Small intestine (tissue), 7 donors: ENCODE measurements at regions not wholly inside any gene's neighbourhood (a gene's known extent, or its start where the extent isn't known, plus 50 kb on each side); places are given as distances from the start of the nearest gene placed in this dataset.

Experiments
- DNase-seq, 2 donors: peaks; one replicate each; pipeline versions ENCODE4 v3.0.0 to v3.0.0-alpha.2; 2013
- FAIRE-seq: peaks from 2 replicates; lab custom pipeline; 2012; peaks lifted over from hg19 to GRCh38; lab: Jason Lieb, UNC
- H3K27ac ChIP-seq, 3 donors: one replicate each; pipeline ENCODE4 v1.5.1; 2013; ENCODE audit warnings: low read length in 2 of 3, mild to moderate bottlenecking in 2 of 3, control low read depth in 1 of 3, inconsistent platforms in 1 of 3, low read depth in 1 of 3, moderate library complexity in 1 of 3
- H3K27me3 ChIP-seq, 3 donors: one replicate each; pipeline ENCODE4 v1.6.1; 2013; ENCODE audit warnings: low read length in 3 of 3, inconsistent platforms in 1 of 3; ENCODE audit not compliant: control insufficient read depth in 3 of 3, insufficient read depth in 3 of 3
- H3K36me3 ChIP-seq, 3 donors: one replicate each; pipeline ENCODE4 v1.6.1; 2013; ENCODE audit warnings: low read length in 3 of 3, inconsistent platforms in 1 of 3, low read depth in 1 of 3, mild to moderate bottlenecking in 1 of 3, moderate library complexity in 1 of 3; ENCODE audit not compliant: control insufficient read depth in 3 of 3, insufficient read depth in 2 of 3
- H3K4me1 ChIP-seq, 3 donors: one replicate each; pipeline ENCODE4 v1.6.1; 2013; ENCODE audit warnings: low read length in 2 of 3, inconsistent platforms in 1 of 3, low read depth in 1 of 3, mild to moderate bottlenecking in 1 of 3, moderate library complexity in 1 of 3; ENCODE audit not compliant: control insufficient read depth in 3 of 3, insufficient read depth in 2 of 3
- H3K4me3 ChIP-seq, 3 donors: one replicate each; pipeline ENCODE4 v1.5.1; 2013; ENCODE audit warnings: low read length in 3 of 3, control low read depth in 1 of 3, inconsistent platforms in 1 of 3, low read depth in 1 of 3, mild to moderate bottlenecking in 1 of 3, moderate library complexity in 1 of 3
- H3K9me3 ChIP-seq, 2 donors: one replicate each; pipeline ENCODE4 v1.6.1; 2013; ENCODE audit warnings: low read depth in 1 of 2, low read length in 1 of 2; ENCODE audit not compliant: control insufficient read depth in 2 of 2, insufficient read depth in 1 of 2
- WGBS, 3 donors: extraction: QIAGEN DNeasy Blood & Tissue Kit; methylation state at CpG; one replicate each; pipeline ENCODE4 v1.1.7; 2013; 5-methylcytosine and 5-hydroxymethylcytosine counted together
- donor health status: healthy with polysubstance abuse.
- donor health status: control.
- donor health status: control.
- donor health status: Bipolar disorder and iron deficiency.
- donor health status: healthy.

DNA sequence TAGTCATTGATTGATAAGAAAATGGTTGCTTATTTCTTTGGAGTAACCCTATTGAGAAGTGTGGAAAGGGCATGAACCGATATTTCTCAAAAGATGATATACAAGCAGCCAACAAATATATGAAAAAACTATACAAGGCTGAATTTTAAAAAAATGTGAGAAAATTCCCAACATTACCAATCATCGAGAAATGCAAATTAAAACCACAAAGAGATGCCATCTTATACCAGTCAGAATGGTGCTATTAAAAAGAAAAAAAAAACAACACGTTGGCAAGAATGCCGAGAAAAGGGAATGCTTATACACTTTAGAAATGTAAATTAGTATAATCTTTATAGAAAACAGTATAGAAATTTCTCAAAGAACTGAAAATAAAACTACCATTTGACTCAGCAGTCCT lies 77.7 kb upstream of the ROBO1 start:
- 89 to 93% (median 93%) methylated on average over 4 of the region's 4 CpGs for WGBS, 3 donors
- Histone ChIP-seq H3K36me3 (no peaks in the 10 kb centered on the region), H3K27ac (no peak overlapping the region), H3K9me3 (no peaks in the 10 kb centered on the region), H3K4me1 (no peaks in the 10 kb centered on the region), H3K4me3 (no peak overlapping the region), H3K27me3 (no peaks in the 10 kb centered on the region)
- DNase-seq = no peak
- no peak for FAIRE-seq

DNA sequence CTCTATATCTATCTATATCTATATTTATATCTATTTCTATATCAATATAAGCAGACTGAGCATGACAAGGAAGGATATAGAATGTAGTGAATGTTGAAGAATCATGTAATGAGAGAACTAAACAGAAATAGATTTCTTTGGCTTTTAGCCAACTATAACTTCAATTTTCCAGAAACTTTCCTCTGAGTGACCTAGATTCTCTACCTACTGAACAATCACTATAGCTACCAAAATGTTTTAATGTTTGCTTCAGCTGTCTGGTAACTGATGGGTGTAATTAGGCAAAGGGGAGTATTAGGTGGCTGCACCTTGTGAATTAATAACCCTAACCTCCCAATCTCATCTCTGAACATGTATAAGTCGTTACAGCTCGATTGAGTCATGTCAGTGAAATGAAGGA lies 76.4 kb upstream of the ROBO1 start:
- DNase-seq (no peak), FAIRE-seq (no peak)
- H3K4me3 ChIP-seq = no peak overlapping the region
- WGBS, 3 donors = 48 to 76% (median 64%) methylated on average over 2 of the region's 2 CpGs
- H3K27ac ChIP-seq = no peak overlapping the region
- H3K4me1 ChIP-seq = no peaks in the 10 kb centered on the region
- no peaks in the 10 kb centered on the region for H3K9me3 ChIP-seq
- no peaks in the 10 kb centered on the region for H3K36me3 ChIP-seq
- no peaks in the 10 kb centered on the region for H3K27me3 ChIP-seq

DNA sequence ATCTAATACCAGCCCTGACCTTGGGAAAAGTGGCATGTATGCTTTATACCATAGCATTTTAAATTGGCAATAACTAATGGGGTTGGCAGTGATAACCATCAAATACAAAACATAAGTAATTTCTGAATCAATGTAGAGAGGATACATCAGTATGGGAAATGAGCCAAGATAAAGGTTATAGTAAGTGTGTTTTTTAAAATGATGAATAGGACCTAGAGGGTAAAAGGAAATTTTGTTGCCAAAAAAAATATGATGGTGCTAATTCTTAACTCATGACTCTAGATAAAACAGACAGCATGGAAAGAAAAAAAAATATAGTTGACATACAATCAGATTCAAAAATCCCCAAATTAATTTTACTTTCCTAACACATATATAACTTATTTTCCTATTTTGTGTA lies 75.4 kb upstream of the ROBO1 start:
- FAIRE-seq = no peak
- Histone ChIP-seq H3K36me3 (no peaks in the 10 kb centered on the region), H3K9me3 (no peaks in the 10 kb centered on the region), H3K27ac (no peak overlapping the region), H3K27me3 (no peaks in the 10 kb centered on the region), H3K4me3 (no peak overlapping the region), H3K4me1 (no peaks in the 10 kb centered on the region)
- no peak for DNase-seq

DNA sequence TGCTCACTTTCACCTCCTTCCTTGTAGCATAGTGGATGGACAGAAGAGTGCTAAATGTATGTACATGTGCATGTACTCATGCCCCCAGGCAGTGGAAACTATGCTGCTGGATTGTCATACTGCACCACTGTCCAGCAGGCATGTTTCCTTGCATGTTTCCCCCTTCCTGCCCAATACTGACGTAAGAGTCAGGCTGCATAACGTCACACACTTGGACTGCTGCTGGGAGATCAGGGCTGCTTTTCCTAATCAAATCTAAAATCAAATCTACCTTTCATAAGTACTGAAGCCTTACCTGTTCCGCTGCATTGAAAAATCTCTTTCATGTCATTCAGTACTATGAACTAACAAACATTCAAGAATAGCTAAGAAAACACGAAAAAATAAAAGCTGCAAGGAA lies 67.9 kb upstream of the ROBO1 start:
- FAIRE-seq (no peak), DNase-seq (no peak)
- no peaks in the 10 kb centered on the region for H3K36me3 ChIP-seq
- H3K4me1 ChIP-seq = no peaks in the 10 kb centered on the region
- no peak overlapping the region for H3K27ac ChIP-seq
- no peaks in the 10 kb centered on the region for H3K27me3 ChIP-seq
- H3K4me3 ChIP-seq = no peak overlapping the region
- 74 to 83% (median 81%) methylated on average over 4 of the region's 4 CpGs for WGBS, 3 donors
- no peaks in the 10 kb centered on the region for H3K9me3 ChIP-seq

DNA sequence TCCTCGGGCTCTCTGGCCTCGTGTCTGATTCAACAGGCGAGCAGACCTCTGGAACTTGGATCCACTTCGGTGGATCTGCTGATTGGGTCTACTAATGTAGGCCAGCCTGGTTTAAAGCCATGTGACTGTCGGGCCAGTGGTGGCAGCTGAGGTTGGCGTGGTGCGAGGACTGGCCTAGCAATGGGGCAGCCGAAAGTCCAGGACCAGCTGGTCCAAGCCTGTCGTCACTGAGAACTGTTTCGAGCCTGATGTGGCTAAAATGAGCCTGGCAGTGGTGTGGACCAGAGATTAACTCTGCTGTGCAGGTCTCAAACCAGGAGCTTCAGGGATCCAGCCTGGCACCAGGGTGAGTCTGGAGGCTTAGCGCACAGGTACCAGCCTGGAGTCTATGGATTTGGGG lies 56.4 kb upstream of the ROBO1 start:
- no peak overlapping the region for H3K27ac ChIP-seq
- no peak for DNase-seq
- no peak overlapping the region for H3K4me3 ChIP-seq
- no peaks in the 10 kb centered on the region for H3K4me1 ChIP-seq
- peaks cover 0 to 4% of the 10 kb centered on the region in 2 donors for H3K9me3 ChIP-seq
- peaks cover 0 to 4% (median 0%) of the 10 kb centered on the region in 3 donors for H3K27me3 ChIP-seq
- FAIRE-seq = no peak
- H3K36me3 ChIP-seq = no peaks in the 10 kb centered on the region
- WGBS, 3 donors = 80 to 89% (median 82%) methylated on average over 11 of the region's 11 CpGs

DNA sequence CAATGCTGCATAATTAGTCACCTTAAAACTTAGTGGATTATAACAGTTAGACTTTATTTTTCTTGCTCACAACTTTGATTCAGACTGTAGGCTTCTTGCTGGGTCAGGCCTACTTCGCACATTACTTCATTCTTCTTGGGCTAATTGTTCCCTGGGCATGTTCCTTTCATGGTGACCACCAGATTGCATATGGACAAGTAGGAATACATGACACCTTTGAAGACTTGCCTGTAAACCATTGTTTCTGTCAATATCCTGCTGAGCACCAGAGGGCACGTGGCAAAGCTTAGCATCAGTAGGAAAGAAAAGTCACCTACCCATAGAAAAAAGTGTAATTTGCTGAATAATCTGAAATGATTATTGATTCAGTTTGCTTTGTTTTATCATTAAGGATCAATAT lies 54.3 kb upstream of the ROBO1 start:
- Histone ChIP-seq H3K4me1 (no peaks in the 10 kb centered on the region), H3K27me3 (peaks cover 0 to 4% (median 0%) of the 10 kb centered on the region in 3 donors), H3K4me3 (no peak overlapping the region), H3K27ac (no peak overlapping the region), H3K36me3 (no peaks in the 10 kb centered on the region), H3K9me3 (no peaks in the 10 kb centered on the region)
- FAIRE-seq = no peak
- WGBS, 3 donors = 56 to 70% (median 60%) methylated on average over 2 of the region's 2 CpGs
- DNase-seq = no peak

DNA sequence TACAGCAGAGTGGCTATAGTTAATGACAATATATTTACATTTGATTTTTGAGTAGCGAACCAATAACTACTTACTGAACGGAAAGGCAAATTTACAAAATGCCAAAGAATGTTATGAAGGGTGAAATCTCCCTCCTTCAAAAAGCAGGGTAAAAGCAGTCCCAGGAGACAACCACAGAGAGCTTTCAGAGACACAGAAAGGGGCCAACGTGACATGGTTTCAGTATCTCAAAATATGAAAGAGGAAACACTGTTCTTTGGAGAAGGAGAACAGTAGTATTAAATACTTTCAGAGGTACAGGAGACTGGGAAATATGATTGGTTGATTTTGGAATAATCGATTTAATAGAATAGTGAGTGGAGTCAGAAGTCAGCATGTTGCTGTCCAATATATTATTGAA lies 52.3 kb upstream of the ROBO1 start:
- DNase-seq (no peak), FAIRE-seq (no peak)
- Histone ChIP-seq H3K4me3 (no peak overlapping the region), H3K27ac (no peak overlapping the region), H3K9me3 (peaks cover 0 to 3% of the 10 kb centered on the region in 2 donors), H3K27me3 (peaks cover 0 to 4% (median 0%) of the 10 kb centered on the region in 3 donors), H3K36me3 (no peaks in the 10 kb centered on the region), H3K4me1 (no peaks in the 10 kb centered on the region)
- 58 to 71% (median 60%) methylated on average over 4 of the region's 4 CpGs for WGBS, 3 donors

DNA sequence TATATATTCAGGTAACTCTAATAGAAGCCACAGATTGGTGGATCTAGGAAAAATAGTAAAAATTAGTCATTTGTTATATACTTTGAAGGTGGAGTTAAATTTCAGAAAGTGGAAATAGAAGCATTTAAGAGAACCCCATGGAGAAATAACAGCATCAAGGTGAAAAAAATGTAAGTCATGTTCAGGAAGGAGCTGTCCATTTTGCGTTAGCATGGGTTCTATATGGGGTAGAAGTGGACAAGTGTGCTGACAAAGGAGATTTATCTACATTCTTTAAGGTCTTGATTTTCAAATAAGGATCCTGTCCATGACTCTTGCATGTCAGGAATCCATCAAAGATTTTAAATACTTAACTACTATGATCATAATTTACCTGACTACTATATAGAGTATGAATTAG lies 50.2 kb upstream of the ROBO1 start:
- Histone ChIP-seq H3K36me3 (no peaks in the 10 kb centered on the region), H3K4me3 (no peak overlapping the region), H3K27me3 (no peaks in the 10 kb centered on the region), H3K9me3 (peaks cover 0 to 3% of the 10 kb centered on the region in 2 donors), H3K27ac (no peak overlapping the region), H3K4me1 (no peaks in the 10 kb centered on the region)
- no peak for DNase-seq
- no peak for FAIRE-seq
- 82 to 89% (median 88%) methylated on average over 1 of the region's 1 CpG for WGBS, 3 donors
